HepG2 (cell line): ENCODE measurements at regions not wholly inside any gene's neighbourhood (a gene's known extent, or its start where the extent isn't known, plus 50 kb on each side); places are given as distances from the start of the nearest gene placed in this dataset.

Source experiments
- CTCF ChIP-seq: sonication (generic); formaldehyde crosslinking; IDR thresholded peaks from 2 replicates; pipeline ENCODE4 v1.5.0; 2020; ENCODE audit warnings: mild to moderate bottlenecking, missing genetic modification reagents, moderate library complexity
- HNRNPL ChIP-seq: fragments of 200-400 bp; formaldehyde crosslinking; IDR thresholded peaks from 2 replicates; pipeline ENCODE4 v1.6.1; 2017; ENCODE audit warnings: mild to moderate bottlenecking, low read depth, low read length
- RORA ChIP-seq: sonication (generic); formaldehyde crosslinking; IDR thresholded peaks from 2 replicates; pipeline ENCODE4 v1.5.0; 2020; ENCODE audit warnings: mild to moderate bottlenecking, missing genetic modification reagents, moderate library complexity
- ZBTB21 ChIP-seq: sonication (generic); formaldehyde crosslinking; IDR thresholded peaks from 2 replicates; pipeline ENCODE4 v1.4.0; 2020; ENCODE audit warnings: missing genetic modification reagents
- ZNF207 ChIP-seq: fragments of 450-650 bp; IDR thresholded peaks from 2 replicates; pipeline ENCODE4 v1.6.1; 2016; ENCODE audit warnings: antibody characterized with exemption, borderline replicate concordance
- TF ChIP-seq, protein P1 (sequence below): sonication (generic); formaldehyde crosslinking; IDR thresholded peaks from 2 replicates; pipeline ENCODE4 v1.4.0; 2020; ENCODE audit warnings: missing genetic modification reagents

DNA sequence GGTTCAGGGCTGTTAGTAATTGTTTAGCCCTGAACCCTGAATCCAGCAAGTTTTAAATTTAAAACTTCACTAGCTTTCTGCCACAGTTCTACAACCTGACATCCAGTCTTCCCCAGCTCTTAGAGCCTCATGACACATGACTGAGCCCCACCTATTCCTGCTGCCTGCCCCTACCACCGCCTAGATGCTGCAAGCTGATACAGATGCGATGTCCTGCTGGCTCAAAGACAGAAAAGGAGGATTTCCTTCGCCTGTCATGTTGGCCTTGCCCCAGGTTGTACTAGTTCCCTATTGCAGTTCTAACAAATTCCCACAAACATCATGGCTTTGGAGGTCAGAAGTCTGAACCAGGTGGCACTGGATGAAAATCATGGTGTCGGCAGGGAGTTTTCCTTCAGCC lies 510.6 kb upstream of the PPP2R3A start:
- TF ChIP-seq ZBTB21 (CRISPR knock-in tag) (no peak), RORA (CRISPR knock-in tag) (no peak), CTCF (CRISPR knock-in tag) (no peak), ZNF207 (no peak), HNRNPL (no peak)
- TF ChIP-seq, protein P1, sequence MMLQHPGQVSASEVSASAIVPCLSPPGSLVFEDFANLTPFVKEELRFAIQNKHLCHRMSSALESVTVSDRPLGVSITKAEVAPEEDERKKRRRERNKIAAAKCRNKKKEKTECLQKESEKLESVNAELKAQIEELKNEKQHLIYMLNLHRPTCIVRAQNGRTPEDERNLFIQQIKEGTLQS (CRISPR knock-in tag): no peak
